ENCODE measurements at regions not wholly inside any gene's neighbourhood (a gene's known extent, or its start where the extent isn't known, plus 50 kb on each side); places are given as distances from the start of the nearest gene placed in this dataset.
A peak's percentile ranks its signal among the peaks of the same experiment; 100 is the strongest.

DNA sequence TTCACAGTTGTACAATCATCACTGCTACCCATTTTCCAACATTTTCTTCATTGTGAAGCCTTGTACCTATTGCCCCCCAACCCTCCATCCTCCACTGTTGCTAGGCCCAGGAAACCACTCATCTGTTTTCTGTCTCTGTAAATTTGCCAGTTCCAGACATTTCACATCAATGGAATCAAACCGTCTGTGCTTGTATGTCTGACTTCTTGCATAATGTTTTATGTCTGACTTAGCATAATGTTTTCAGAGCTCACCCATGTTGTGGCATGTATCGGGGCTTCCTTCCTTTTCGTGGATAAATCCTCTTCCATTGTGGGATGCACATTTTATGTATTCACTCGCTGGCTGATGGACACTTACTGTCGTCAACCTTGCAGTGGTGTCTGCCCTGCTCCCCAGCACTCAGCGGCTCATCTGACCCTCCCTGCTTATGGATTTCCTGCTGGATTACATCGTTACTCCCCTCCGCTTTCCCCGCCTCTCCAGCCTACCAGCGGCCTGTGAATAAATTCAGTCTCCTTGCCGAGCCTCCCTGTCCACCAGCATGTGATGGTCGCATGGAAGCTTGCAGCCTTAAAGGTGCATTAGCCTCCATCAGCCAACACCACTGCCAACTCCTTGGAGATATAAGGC is 727.6 kb upstream of the TMEM132C start:
- Histone ChIP-seq H3K79me2 (replicated peaks; ENCODE audit: insufficient read depth) (no peaks in the 10 kb centered on the region), H3F3A (replicated peaks; ENCODE audit: low read depth) (no peaks in the 10 kb centered on the region), H3K36me3 (ENCODE audit: insufficient read depth) (no peaks in the 10 kb centered on the region), H3K27ac (ENCODE audit: low read depth) (no peak overlapping the region), H3K27me3 (ENCODE audit: insufficient read depth) (no peaks in the 10 kb centered on the region), H3K4me3 (no peak overlapping the region), H3K4me1 (ENCODE audit: insufficient read depth) (peaks cover 7% of the 10 kb centered on the region; the same call in 1 of the 2 replicates), H2AFZ (no peak overlapping the region), H3K9me2 (ENCODE audit: insufficient read depth) (no peaks in the 10 kb centered on the region), H3K4me2 (no peak overlapping the region), H4K20me1 (replicated peaks; ENCODE audit: insufficient read depth) (no peaks in the 10 kb centered on the region)
- no peak for ATAC-seq
- Mint-ChIP-seq H3K27me3 (ENCODE audit: insufficient read depth, low read depth, poor library complexity) (peaks cover 4% of the 10 kb centered on the region), H3K36me3 (ENCODE audit: low read depth) (peaks cover 38% of the 10 kb centered on the region), H3K9me3 (peaks cover 97% of the 10 kb centered on the region), H3K27ac (no peak overlapping the region), H3K4me3 (no peak overlapping the region), H3K4me1 (no peaks in the 10 kb centered on the region)
- TF ChIP-seq, protein P1, sequence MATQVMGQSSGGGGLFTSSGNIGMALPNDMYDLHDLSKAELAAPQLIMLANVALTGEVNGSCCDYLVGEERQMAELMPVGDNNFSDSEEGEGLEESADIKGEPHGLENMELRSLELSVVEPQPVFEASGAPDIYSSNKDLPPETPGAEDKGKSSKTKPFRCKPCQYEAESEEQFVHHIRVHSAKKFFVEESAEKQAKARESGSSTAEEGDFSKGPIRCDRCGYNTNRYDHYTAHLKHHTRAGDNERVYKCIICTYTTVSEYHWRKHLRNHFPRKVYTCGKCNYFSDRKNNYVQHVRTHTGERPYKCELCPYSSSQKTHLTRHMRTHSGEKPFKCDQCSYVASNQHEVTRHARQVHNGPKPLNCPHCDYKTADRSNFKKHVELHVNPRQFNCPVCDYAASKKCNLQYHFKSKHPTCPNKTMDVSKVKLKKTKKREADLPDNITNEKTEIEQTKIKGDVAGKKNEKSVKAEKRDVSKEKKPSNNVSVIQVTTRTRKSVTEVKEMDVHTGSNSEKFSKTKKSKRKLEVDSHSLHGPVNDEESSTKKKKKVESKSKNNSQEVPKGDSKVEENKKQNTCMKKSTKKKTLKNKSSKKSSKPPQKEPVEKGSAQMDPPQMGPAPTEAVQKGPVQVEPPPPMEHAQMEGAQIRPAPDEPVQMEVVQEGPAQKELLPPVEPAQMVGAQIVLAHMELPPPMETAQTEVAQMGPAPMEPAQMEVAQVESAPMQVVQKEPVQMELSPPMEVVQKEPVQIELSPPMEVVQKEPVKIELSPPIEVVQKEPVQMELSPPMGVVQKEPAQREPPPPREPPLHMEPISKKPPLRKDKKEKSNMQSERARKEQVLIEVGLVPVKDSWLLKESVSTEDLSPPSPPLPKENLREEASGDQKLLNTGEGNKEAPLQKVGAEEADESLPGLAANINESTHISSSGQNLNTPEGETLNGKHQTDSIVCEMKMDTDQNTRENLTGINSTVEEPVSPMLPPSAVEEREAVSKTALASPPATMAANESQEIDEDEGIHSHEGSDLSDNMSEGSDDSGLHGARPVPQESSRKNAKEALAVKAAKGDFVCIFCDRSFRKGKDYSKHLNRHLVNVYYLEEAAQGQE (IDR thresholded peaks at IDR 0.05; ENCODE audit: unreplicated experiment) = no peak
- no peak for TF ChIP-seq JUNB (IDR thresholded peaks at IDR 0.05; ENCODE audit: unreplicated experiment)
- TF ChIP-seq, protein P2, sequence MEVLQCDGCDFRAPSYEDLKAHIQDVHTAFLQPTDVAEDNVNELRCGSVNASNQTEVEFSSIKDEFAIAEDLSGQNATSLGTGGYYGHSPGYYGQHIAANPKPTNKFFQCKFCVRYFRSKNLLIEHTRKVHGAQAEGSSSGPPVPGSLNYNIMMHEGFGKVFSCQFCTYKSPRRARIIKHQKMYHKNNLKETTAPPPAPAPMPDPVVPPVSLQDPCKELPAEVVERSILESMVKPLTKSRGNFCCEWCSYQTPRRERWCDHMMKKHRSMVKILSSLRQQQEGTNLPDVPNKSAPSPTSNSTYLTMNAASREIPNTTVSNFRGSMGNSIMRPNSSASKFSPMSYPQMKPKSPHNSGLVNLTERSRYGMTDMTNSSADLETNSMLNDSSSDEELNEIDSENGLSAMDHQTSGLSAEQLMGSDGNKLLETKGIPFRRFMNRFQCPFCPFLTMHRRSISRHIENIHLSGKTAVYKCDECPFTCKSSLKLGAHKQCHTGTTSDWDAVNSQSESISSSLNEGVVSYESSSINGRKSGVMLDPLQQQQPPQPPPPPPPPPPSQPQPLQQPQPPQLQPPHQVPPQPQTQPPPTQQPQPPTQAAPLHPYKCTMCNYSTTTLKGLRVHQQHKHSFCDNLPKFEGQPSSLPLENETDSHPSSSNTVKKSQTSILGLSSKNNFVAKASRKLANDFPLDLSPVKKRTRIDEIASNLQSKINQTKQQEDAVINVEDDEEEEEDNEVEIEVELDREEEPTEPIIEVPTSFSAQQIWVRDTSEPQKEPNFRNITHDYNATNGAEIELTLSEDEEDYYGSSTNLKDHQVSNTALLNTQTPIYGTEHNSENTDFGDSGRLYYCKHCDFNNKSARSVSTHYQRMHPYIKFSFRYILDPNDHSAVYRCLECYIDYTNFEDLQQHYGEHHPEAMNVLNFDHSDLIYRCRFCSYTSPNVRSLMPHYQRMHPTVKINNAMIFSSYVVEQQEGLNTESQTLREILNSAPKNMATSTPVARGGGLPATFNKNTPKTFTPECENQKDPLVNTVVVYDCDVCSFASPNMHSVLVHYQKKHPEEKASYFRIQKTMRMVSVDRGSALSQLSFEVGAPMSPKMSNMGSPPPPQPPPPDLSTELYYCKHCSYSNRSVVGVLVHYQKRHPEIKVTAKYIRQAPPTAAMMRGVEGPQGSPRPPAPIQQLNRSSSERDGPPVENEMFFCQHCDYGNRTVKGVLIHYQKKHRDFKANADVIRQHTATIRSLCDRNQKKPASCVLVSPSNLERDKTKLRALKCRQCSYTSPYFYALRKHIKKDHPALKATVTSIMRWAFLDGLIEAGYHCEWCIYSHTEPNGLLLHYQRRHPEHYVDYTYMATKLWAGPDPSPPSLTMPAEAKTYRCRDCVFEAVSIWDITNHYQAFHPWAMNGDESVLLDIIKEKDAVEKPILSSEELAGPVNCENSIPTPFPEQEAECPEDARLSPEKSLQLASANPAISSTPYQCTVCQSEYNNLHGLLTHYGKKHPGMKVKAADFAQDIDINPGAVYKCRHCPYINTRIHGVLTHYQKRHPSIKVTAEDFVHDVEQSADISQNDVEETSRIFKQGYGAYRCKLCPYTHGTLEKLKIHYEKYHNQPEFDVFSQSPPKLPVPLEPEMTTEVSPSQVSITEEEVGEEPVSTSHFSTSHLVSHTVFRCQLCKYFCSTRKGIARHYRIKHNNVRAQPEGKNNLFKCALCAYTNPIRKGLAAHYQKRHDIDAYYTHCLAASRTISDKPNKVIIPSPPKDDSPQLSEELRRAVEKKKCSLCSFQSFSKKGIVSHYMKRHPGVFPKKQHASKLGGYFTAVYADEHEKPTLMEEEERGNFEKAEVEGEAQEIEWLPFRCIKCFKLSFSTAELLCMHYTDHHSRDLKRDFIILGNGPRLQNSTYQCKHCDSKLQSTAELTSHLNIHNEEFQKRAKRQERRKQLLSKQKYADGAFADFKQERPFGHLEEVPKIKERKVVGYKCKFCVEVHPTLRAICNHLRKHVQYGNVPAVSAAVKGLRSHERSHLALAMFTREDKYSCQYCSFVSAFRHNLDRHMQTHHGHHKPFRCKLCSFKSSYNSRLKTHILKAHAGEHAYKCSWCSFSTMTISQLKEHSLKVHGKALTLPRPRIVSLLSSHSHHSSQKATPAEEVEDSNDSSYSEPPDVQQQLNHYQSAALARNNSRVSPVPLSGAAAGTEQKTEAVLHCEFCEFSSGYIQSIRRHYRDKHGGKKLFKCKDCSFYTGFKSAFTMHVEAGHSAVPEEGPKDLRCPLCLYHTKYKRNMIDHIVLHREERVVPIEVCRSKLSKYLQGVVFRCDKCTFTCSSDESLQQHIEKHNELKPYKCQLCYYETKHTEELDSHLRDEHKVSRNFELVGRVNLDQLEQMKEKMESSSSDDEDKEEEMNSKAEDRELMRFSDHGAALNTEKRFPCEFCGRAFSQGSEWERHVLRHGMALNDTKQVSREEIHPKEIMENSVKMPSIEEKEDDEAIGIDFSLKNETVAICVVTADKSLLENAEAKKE (CRISPR knock-in tag; IDR thresholded peaks at IDR 0.05) = no peak
- no peak for TF ChIP-seq ZNF331 (CRISPR knock-in tag; IDR thresholded peaks at IDR 0.05; ENCODE audit: low read depth)
- TF ChIP-seq ZNF114 (CRISPR knock-in tag; IDR thresholded peaks at IDR 0.05) = no peak
- peak; percentile 2 for DNase-seq (ENCODE audit: low spot score)
